ENCODE measurements at regions not wholly inside any gene's neighbourhood (a gene's known extent, or its start where the extent isn't known, plus 50 kb on each side); places are given as distances from the start of the nearest gene placed in this dataset.
"Not testable (repeated sequence)": the region's sequence is repeated elsewhere in the genome, so short reads cannot be mapped to it uniquely, and the experiment has no call there.

- ATAC-seq (replicated peaks in 1 of 2) (no peak), DNase-seq (no peak)
- H3K36me3 Mint-ChIP-seq (ENCODE audit: insufficient read depth in 2 of 2), result no peaks in the 10 kb centered on the region
- no peak overlapping the region for H3K27ac Mint-ChIP-seq
- H3K27me3 Mint-ChIP-seq (ENCODE audit: low read depth), result no peaks in the 10 kb centered on the region
- peaks cover 0 to 1% of the 10 kb centered on the region in 2 donors for H3K9me3 Mint-ChIP-seq
- H3K4me1 Mint-ChIP-seq (ENCODE audit: low read depth), result no peaks in the 10 kb centered on the region
- H3K4me3 Mint-ChIP-seq, result no peak overlapping the region
These were observed 216.0 kb upstream of the PELI2 start for GRCh38 chr14:55902241-55902640.

GRCh38 chr14:55904086-55904485 is 214.1 kb upstream of the PELI2 start:
- Mint-ChIP-seq H3K27me3 (ENCODE audit: low read depth) (no peaks in the 10 kb centered on the region), H3K27ac (no peak overlapping the region), H3K4me1 (ENCODE audit: low read depth) (no peaks in the 10 kb centered on the region), H3K4me3 (no peak overlapping the region), H3K9me3 (peaks cover 0 to 1% of the 10 kb centered on the region in 2 donors), H3K36me3 (ENCODE audit: insufficient read depth in 2 of 2) (no peaks in the 10 kb centered on the region)
- no peak for ATAC-seq (replicated peaks in 1 of 2)
- DNase-seq, result no peak

DNA sequence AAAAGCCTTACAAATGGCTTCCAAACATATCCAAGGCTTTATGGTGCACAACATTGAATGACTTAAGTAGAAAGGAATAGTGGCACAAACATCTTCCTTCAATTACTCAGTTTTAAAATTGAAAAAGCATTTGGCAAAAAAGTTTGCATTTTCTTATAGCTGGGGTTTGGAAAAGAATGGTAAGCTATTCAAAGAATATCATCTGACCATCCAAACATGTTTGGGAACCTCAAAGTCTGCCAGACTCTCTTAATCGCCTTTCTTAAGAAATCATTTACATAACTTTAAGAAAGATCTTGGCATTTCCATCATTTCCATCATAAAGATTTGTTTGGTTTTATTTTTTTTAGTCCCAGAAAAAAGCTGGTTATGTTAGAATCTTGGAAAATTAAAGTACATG is 210.1 kb upstream of the PELI2 start:
- DNase-seq, result no peak
- ATAC-seq (replicated peaks in 1 of 2), result no peak
- Mint-ChIP-seq H3K4me3 (no peak overlapping the region), H3K27ac (no peak overlapping the region), H3K9me3 (peaks cover 0 to 1% of the 10 kb centered on the region in 2 donors), H3K27me3 (ENCODE audit: low read depth) (no peaks in the 10 kb centered on the region), H3K36me3 (ENCODE audit: insufficient read depth in 2 of 2) (no peaks in the 10 kb centered on the region), H3K4me1 (ENCODE audit: low read depth) (no peaks in the 10 kb centered on the region)

DNA sequence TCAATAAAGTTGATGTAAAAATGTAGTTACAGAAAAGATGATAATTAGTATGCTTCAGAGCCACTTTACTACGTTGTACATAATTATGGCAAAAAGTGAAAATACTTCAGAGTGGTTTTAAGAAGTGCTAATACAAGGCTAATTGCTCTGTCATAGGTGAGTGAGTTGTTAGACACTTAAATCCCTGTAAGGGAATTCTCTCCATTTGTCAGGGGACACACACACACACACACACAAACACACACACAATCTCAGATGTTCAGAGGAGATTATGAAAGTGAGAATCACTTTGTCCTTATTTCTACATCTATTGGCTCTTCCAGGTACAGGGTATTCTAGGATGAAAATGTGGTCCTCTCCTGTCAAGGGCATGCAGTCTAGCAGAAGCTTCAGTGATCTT is 208.3 kb upstream of the PELI2 start:
- no peak overlapping the region for H3K4me3 Mint-ChIP-seq
- DNase-seq, result no peak
- H3K36me3 Mint-ChIP-seq (ENCODE audit: insufficient read depth in 2 of 2), result no peaks in the 10 kb centered on the region
- H3K27ac Mint-ChIP-seq, result no peak overlapping the region
- peaks cover 0 to 1% of the 10 kb centered on the region in 2 donors for H3K9me3 Mint-ChIP-seq
- peaks cover 9% of the 10 kb centered on the region for H3K27me3 Mint-ChIP-seq (ENCODE audit: low read depth)
- no peaks in the 10 kb centered on the region for H3K4me1 Mint-ChIP-seq (ENCODE audit: low read depth)
- no peak for ATAC-seq (replicated peaks in 1 of 2)

GRCh38 chr14:55910601-55911243 is 207.5 kb upstream of the PELI2 start:
- ATAC-seq (replicated peaks in 1 of 2) (no peak), DNase-seq (no peak)
- H3K4me3 Mint-ChIP-seq, result no peak overlapping the region
- no peaks in the 10 kb centered on the region for H3K9me3 Mint-ChIP-seq
- H3K36me3 Mint-ChIP-seq (ENCODE audit: insufficient read depth in 2 of 2), result no peaks in the 10 kb centered on the region
- H3K27me3 Mint-ChIP-seq (ENCODE audit: low read depth), result peaks cover 9% of the 10 kb centered on the region
- H3K4me1 Mint-ChIP-seq (ENCODE audit: low read depth), result no peaks in the 10 kb centered on the region
- H3K27ac Mint-ChIP-seq, result no peak overlapping the region

GRCh38 chr14:55911776-55912175 is 206.4 kb upstream of the PELI2 start:
- ATAC-seq (replicated peaks in 1 of 2), result no peak
- peaks cover 9% of the 10 kb centered on the region for H3K27me3 Mint-ChIP-seq (ENCODE audit: low read depth)
- H3K9me3 Mint-ChIP-seq, result peaks cover 0 to 2% of the 10 kb centered on the region in 2 donors
- H3K27ac Mint-ChIP-seq, result no peak overlapping the region
- no peak for DNase-seq
- no peak overlapping the region for H3K4me3 Mint-ChIP-seq
- H3K36me3 Mint-ChIP-seq (ENCODE audit: insufficient read depth in 2 of 2), result no peaks in the 10 kb centered on the region
- no peaks in the 10 kb centered on the region for H3K4me1 Mint-ChIP-seq (ENCODE audit: low read depth)

GRCh38 chr14:55912344-55912743 is 205.9 kb upstream of the PELI2 start:
- H3K4me3 Mint-ChIP-seq, result no peak overlapping the region
- ATAC-seq (replicated peaks in 1 of 2) (no peak), DNase-seq (no peak)
- H3K4me1 Mint-ChIP-seq (ENCODE audit: low read depth), result no peaks in the 10 kb centered on the region
- H3K36me3 Mint-ChIP-seq (ENCODE audit: insufficient read depth in 2 of 2), result no peaks in the 10 kb centered on the region
- peaks cover 0 to 2% of the 10 kb centered on the region in 2 donors for H3K9me3 Mint-ChIP-seq
- H3K27me3 Mint-ChIP-seq (ENCODE audit: low read depth), result peaks cover 9% of the 10 kb centered on the region
- H3K27ac Mint-ChIP-seq, result no peak overlapping the region

GRCh38 chr14:55913324-55914025 is 204.7 kb upstream of the PELI2 start:
- Mint-ChIP-seq H3K36me3 (ENCODE audit: insufficient read depth in 2 of 2) (no peaks in the 10 kb centered on the region), H3K9me3 (peaks cover 0 to 2% of the 10 kb centered on the region in 2 donors), H3K4me1 (ENCODE audit: low read depth) (no peaks in the 10 kb centered on the region), H3K27ac (no peak overlapping the region), H3K4me3 (no peak overlapping the region), H3K27me3 (ENCODE audit: low read depth) (peaks cover 9% of the 10 kb centered on the region)
- DNase-seq (no peak), ATAC-seq (replicated peaks in 1 of 2) (no peak)

- Mint-ChIP-seq H3K4me3 (no peak overlapping the region), H3K36me3 (ENCODE audit: insufficient read depth in 2 of 2) (no peaks in the 10 kb centered on the region), H3K27ac (no peak overlapping the region), H3K4me1 (ENCODE audit: low read depth) (no peaks in the 10 kb centered on the region), H3K9me3 (peaks cover 0 to 2% of the 10 kb centered on the region in 2 donors), H3K27me3 (ENCODE audit: low read depth) (peaks cover 9% of the 10 kb centered on the region)
- ATAC-seq (replicated peaks in 1 of 2) (no peak), DNase-seq (no peak)
These were observed 203.4 kb upstream of the PELI2 start for GRCh38 chr14:55914771-55915170.

- Mint-ChIP-seq H3K9me3 (peaks cover 0 to 2% of the 10 kb centered on the region in 2 donors), H3K36me3 (ENCODE audit: insufficient read depth in 2 of 2) (no peaks in the 10 kb centered on the region), H3K27ac (no peak overlapping the region), H3K4me1 (ENCODE audit: low read depth) (no peaks in the 10 kb centered on the region), H3K27me3 (ENCODE audit: low read depth) (peaks cover 9% of the 10 kb centered on the region), H3K4me3 (no peak overlapping the region)
- ATAC-seq (replicated peaks in 1 of 2) (no peak), DNase-seq (no peak)
These were observed 202.8 kb upstream of the PELI2 start for GRCh38 chr14:55915456-55915855.

- not testable (repeated sequence) for ATAC-seq (replicated peaks in 1 of 2); H3K9me3 Mint-ChIP-seq; H3K36me3 Mint-ChIP-seq (ENCODE audit: insufficient read depth in 2 of 2); H3K4me3 Mint-ChIP-seq; H3K4me1 Mint-ChIP-seq (ENCODE audit: low read depth); DNase-seq; H3K27me3 Mint-ChIP-seq (ENCODE audit: low read depth); H3K27ac Mint-ChIP-seq
These were observed 198.4 kb upstream of the PELI2 start for GRCh38 chr14:55919800-55920199.

DNA sequence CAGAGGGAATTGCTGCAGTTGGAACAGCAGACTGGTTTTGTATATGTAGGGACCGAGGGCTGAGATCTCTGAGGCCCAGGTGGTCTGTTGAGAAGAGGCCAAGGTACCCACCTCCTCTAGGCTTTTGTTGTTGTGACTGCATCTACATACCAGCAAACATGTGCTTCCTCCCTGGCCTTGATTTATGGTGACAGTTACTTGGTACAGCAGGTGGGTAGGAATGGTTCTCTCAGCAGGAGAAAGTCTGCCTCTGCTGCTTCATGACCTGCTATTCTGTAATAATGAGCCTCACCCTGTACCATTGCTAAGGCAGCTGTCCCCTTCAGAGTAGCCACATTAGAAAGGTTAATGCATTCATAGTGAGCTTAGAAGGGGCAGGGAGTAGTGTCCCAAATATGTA is 196.7 kb upstream of the PELI2 start:
- H3K27me3 Mint-ChIP-seq (ENCODE audit: low read depth), result peaks cover 6% of the 10 kb centered on the region

DNA sequence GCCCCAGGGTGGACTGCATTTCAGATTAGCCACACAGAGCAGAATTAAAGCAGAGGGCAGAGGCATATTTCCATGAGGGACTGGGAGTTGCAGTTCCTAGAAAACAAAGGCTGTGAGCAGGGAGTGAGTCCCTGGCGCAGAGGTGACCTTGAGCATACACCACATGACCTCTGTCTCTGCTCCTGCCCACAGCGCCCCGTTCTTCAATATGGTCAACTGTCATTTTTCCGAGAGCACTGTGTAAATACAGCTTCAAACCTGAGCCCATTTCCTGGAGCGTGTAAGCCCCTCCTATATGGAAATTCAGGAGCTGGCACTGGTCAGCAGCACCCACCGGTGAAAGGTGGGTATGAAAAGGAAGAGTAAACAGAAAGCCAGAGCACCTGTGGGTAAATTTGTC is 192.2 kb upstream of the PELI2 start:
- Mint-ChIP-seq H3K36me3 (ENCODE audit: insufficient read depth in 2 of 2) (no peaks in the 10 kb centered on the region), H3K4me1 (ENCODE audit: low read depth) (no peaks in the 10 kb centered on the region), H3K4me3 (no peak overlapping the region), H3K9me3 (no peaks in the 10 kb centered on the region), H3K27me3 (ENCODE audit: low read depth) (peaks cover 11% of the 10 kb centered on the region), H3K27ac (no peak overlapping the region)
- DNase-seq (no peak), ATAC-seq (replicated peaks in 1 of 2) (no peak)

More for the DNA sequence above, 196.7 kb upstream of the PELI2 start:
- Mint-ChIP-seq H3K36me3 (ENCODE audit: insufficient read depth in 2 of 2) (no peaks in the 10 kb centered on the region), H3K27ac (no peak overlapping the region), H3K9me3 (peaks cover 0 to 2% of the 10 kb centered on the region in 2 donors), H3K4me1 (ENCODE audit: low read depth) (no peaks in the 10 kb centered on the region), H3K4me3 (no peak overlapping the region)
- ATAC-seq (replicated peaks in 1 of 2) (no peak), DNase-seq (no peak)

DNA sequence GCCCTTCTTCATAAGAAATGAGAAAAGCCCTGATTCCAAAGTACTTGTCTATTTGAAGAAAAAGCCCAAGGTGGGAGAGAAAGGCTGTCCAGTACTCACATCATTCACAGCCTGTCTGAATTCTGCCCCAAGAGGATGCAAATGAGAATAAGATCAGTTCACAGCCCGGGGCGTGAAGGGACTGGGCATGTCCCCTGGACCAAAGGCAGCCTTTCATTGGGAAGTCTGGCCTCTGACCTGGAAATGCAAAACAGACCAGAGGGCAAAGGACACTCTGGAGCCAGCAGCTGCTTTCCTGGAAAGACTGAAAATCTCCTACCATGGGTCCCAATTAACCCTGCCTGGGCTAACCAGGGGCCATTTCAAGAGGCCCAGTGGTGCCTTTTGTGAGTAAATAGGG is 191.2 kb upstream of the PELI2 start:
- H3K27ac Mint-ChIP-seq, result no peak overlapping the region
- H3K9me3 Mint-ChIP-seq, result no peaks in the 10 kb centered on the region
- H3K27me3 Mint-ChIP-seq (ENCODE audit: low read depth), result peaks cover 14% of the 10 kb centered on the region

More for the DNA sequence above, 191.2 kb upstream of the PELI2 start:
- Mint-ChIP-seq H3K36me3 (ENCODE audit: insufficient read depth in 2 of 2) (no peaks in the 10 kb centered on the region), H3K4me1 (ENCODE audit: low read depth) (no peaks in the 10 kb centered on the region), H3K4me3 (no peak overlapping the region)
- no peak for ATAC-seq (replicated peaks in 1 of 2)
- DNase-seq, result no peak

Data from activated T-cell treated with anti-CD3 and anti-CD28 coated beads, Interleukin-2, amount 50 U/mL, for 72 hours (primary cell).